ENCODE measurements at regions not wholly inside any gene's neighbourhood (a gene's known extent, or its start where the extent isn't known, plus 50 kb on each side); places are given as distances from the start of the nearest gene placed in this dataset.

GRCh38 chr9:126218359-126219125, 108.1 kb upstream of the MVB12B start:
- BruUV-seq (replicated peaks), result no TSS peak
- Histone ChIP-seq H3K36me3 (ENCODE audit: control insufficient read depth, insufficient read depth, low read length) (no peaks in the 10 kb centered on the region), H3K9me1 (ENCODE audit: control insufficient read depth, insufficient read depth, low read length) (no peaks in the 10 kb centered on the region), H4K20me1 (replicated peaks; ENCODE audit: control insufficient read depth, insufficient read depth, low read length) (no peaks in the 10 kb centered on the region), H3K79me2 (ENCODE audit: control insufficient read depth, insufficient read depth, low read length) (no peaks in the 10 kb centered on the region), H3K9me3 (replicated peaks; ENCODE audit: control insufficient read depth, insufficient read depth, low read depth, low read length) (no peaks in the 10 kb centered on the region), H3K4me2 (ENCODE audit: insufficient read depth, low read length) (no peak overlapping the region), H3K27me3 (ENCODE audit: control insufficient read depth in 2 of 2, insufficient read depth in 2 of 2, low read length in 2 of 2) (peaks cover 0 to 29% of the 10 kb centered on the region in 2 experiments; a peak in 3 of 5 replicates), H2AFZ (ENCODE audit: low read depth, low read length) (no peak overlapping the region), H3K9ac (ENCODE audit: insufficient read depth in 1 of 2, low read depth in 2 of 2, low read length in 2 of 2) (no peak overlapping the region), H3K4me1 (replicated peaks in 1 of 2; ENCODE audit: control insufficient read depth in 2 of 2, insufficient read depth in 2 of 2, low read length in 2 of 2) (no peaks in the 10 kb centered on the region; a peak in 1 of 5 replicates), H3K27ac (ENCODE audit: extremely low read depth, low read depth, low read length) (no peak overlapping the region), H3K4me3 (no peak overlapping the region)
- ATAC-seq (no peak), FAIRE-seq (no peak), DNase-seq (ENCODE audit: extremely low read depth in 1 of 4, low spot score in 3 of 4) (no peak)
- ChIA-PET CTCF (ENCODE audit: low intra/inter-chr PET ratio) (no interaction called here), POLR2A (interaction anchor here (0.5 kb wide), 1 partner anchor 14 kb away, joined by 3 read pairs; no protein-coding TSS in a partner anchor)
- no peak for TF ChIP-seq ZNF12 (CRISPR knock-in tag; IDR thresholded peaks at IDR 0.05)
- in situ Hi-C loops (cut with MboI), result no loop called here
- intact Hi-C loops (cut with micrococcal nuclease), result no loop called here
- WGBS (ENCODE audit: insufficient coverage, low coverage, missing lambda C conversion rate), result 0% methylated on average over 10 of the region's 10 CpGs

- H3K4me3 ChIP-seq, result no peak overlapping the region
- H3K36me3 ChIP-seq (ENCODE audit: control insufficient read depth, insufficient read depth, low read length), result no peaks in the 10 kb centered on the region
- H3K9me1 ChIP-seq (ENCODE audit: control insufficient read depth, insufficient read depth, low read length), result no peaks in the 10 kb centered on the region
- in situ Hi-C loops (cut with MboI) (no loop called here), intact Hi-C loops (cut with micrococcal nuclease) (no loop called here)
- no peak overlapping the region for H2AFZ ChIP-seq (ENCODE audit: low read depth, low read length)
- DNase-seq (ENCODE audit: extremely low read depth in 1 of 4, low spot score in 3 of 4) (no peak), ATAC-seq (no peak), FAIRE-seq (no peak)
- POLR2A ChIA-PET, result no interaction called here
- H4K20me1 ChIP-seq (replicated peaks; ENCODE audit: control insufficient read depth, insufficient read depth, low read length), result no peaks in the 10 kb centered on the region
- CTCF ChIA-PET (ENCODE audit: low intra/inter-chr PET ratio), result no interaction called here
- H3K27ac ChIP-seq (ENCODE audit: extremely low read depth, low read depth, low read length), result no peak overlapping the region
- no peaks in the 10 kb centered on the region for H3K9me3 ChIP-seq (replicated peaks; ENCODE audit: control insufficient read depth, insufficient read depth, low read depth, low read length)
- H3K4me2 ChIP-seq (ENCODE audit: insufficient read depth, low read length), result no peak overlapping the region
- H3K79me2 ChIP-seq (ENCODE audit: control insufficient read depth, insufficient read depth, low read length), result no peaks in the 10 kb centered on the region
- BruUV-seq (replicated peaks), result no TSS peak
- no peaks in the 10 kb centered on the region; a peak in 1 of 5 replicates for H3K4me1 ChIP-seq (replicated peaks in 1 of 2; ENCODE audit: control insufficient read depth in 2 of 2, insufficient read depth in 2 of 2, low read length in 2 of 2)
- H3K9ac ChIP-seq (ENCODE audit: insufficient read depth in 1 of 2, low read depth in 2 of 2, low read length in 2 of 2), result no peak overlapping the region
- peaks cover 0 to 35% of the 10 kb centered on the region in 2 experiments; a peak in 3 of 5 replicates for H3K27me3 ChIP-seq (ENCODE audit: control insufficient read depth in 2 of 2, insufficient read depth in 2 of 2, low read length in 2 of 2)
- 0% methylated on average over 2 of the region's 2 CpGs for WGBS (ENCODE audit: insufficient coverage, low coverage, missing lambda C conversion rate)
- TF ChIP-seq U2AF1 (optimal IDR thresholded peaks at IDR 0.05; ENCODE audit: low read depth, low read length) (no peak), HLTF (IDR thresholded peaks at IDR 0.05) (no peak), SMARCC2 (IDR thresholded peaks at IDR 0.05; ENCODE audit: low read depth) (no peak), MTA3 (IDR thresholded peaks at IDR 0.05; ENCODE audit: borderline replicate concordance) (no peak), CREM (IDR thresholded peaks at IDR 0.05; ENCODE audit: low read depth) (no peak), RFX1 (IDR thresholded peaks at IDR 0.05) (no peak), ZNF639 (CRISPR knock-in tag; conservative IDR thresholded peaks at IDR 0.05 in 1 of 2, IDR thresholded peaks at IDR 0.05 in 1 of 2) (no peak), ETV6 (IDR thresholded peaks at IDR 0.05; ENCODE audit: borderline replicate concordance in 1 of 2, low read depth in 2 of 2, low read length in 1 of 2) (no peak), ETV6 (CRISPR knock-in tag; IDR thresholded peaks at IDR 0.05; ENCODE audit: borderline replicate concordance) (no peak), GATAD2A (IDR thresholded peaks at IDR 0.05) (no peak), TFAM (CRISPR knock-in tag; conservative IDR thresholded peaks at IDR 0.05) (no peak), THAP12 (CRISPR knock-in tag; IDR thresholded peaks at IDR 0.05) (no peak)
Observed at GRCh38 chr9:126219166-126219565, 107.5 kb upstream of the MVB12B start.

Measured in K562 (cell line).